ENCODE measurements at regions not wholly inside any gene's neighbourhood (a gene's known extent, or its start where the extent isn't known, plus 50 kb on each side); places are given as distances from the start of the nearest gene placed in this dataset.
"Not testable (repeated sequence)": the region's sequence is repeated elsewhere in the genome, so short reads cannot be mapped to it uniquely, and the experiment has no call there.

DNA sequence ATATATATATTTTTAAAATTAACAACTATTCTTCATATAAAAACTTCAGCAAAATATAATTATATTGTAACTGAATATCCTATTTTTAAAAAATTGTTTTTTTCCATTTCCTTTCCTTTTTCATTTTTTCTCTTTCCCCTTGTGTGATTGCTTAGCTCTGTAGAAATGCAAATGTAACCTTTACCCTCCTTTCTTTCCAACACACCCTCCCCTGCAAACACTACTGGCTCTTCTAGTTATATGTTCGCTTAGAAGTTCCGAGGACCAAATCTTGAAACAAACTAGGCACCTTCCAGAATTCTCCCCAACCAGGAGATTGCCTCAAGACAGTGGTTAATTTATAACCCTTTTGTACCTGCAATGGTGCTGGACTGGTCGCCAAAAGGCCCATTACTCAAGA lies 1980.0 kb upstream of the CDH6 start:
- no peak for DNase-seq

- no peak for DNase-seq
These were observed 1985.5 kb upstream of the CDH6 start for GRCh38 chr5:29208024-29208423.

- DNase-seq: no peak
These were observed 1990.4 kb upstream of the CDH6 start for GRCh38 chr5:29203049-29203448.

DNA sequence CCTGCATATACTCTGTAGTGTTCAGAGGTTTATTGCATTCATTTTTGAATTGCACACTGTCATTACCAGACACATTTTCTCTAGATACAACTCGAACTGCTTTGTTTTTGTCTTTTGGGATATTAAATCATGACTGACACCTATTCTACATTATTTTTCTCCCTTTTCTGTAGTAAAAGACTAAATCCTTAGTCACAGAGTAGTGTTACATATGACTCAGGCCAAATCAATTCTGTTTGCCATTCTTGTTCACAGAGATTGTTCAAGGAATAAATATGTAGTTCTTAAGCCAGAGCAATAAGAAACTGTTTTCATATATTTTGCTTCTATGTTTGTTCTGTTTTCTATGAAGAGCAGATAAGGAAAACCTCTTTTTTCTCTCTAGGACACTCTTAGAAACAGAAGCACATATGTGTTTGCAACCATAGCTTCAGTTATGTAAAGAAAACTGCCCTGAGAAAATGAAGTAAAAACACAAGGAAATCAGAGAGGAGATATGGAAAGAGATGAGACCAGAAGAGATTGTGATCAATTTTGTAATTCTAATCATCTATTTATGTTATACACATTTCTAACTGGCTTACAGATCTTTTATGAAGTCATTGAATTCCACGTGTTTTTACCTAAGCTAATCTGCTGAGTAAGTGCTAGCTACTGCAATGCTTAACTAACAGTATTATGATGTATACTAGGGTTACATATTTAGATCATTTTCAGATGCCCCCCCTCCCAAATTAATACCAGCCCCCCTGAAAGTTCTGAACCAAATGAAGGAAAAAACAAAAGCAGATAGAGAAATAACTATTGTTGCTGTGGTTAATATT lies 1995.6 kb upstream of the CDH6 start:
- no peak for DNase-seq

DNA sequence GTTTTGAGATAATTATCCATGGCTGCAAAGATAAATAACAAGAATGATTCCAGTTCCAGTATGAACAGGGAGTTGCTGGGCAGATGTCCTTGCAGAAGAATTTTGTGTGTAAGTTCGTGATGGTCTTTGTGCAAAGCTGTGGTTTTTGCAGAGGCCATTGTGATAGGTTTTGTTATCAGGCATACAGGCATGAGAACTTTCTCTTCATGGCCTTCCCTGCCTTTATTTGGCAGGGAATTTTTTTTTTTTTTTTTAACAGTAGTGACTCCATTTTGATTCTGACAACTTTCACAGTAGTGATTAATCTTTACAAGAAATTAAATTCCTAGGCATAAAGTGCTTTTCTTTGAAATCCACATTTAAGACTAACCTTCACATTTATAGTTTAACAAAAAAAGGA lies 1999.5 kb upstream of the CDH6 start:
- no peak for DNase-seq

DNA sequence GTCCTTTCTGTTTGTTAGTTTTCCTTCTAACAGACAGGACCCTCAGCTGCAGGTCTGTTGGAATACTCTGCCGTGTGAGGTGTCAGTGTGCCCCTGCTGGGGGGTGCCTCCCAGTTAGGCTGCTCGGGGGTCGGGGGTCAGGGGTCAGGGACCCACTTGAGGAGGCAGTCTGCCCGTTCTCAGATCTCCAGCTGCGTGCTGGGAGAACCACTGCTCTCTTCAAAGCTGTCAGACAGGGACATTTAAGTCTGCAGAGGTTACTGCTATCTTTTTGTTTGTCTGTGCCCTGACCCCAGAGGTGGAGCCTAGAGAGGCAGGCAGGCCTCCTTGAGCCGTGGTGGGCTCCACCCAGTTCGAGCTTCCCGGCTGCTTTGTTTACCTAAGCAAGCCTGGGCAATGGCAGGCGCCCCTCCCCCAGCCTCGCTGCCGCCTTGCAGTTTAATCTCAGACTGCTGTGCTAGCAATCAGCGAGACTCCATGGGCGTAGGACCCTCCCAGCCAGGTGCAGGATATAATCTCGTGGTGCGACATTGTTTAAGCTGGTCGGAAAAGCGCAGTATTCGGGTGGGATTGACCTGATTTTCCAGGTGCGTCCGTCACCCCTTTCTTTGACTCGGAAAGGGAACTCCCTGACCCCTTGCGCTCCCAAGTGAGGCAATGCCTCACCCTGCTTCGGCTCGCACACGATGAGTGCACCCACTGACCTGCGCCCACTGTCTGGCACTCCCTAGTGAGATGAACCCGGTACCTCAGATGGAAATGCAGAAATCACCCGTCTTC lies 2002.0 kb upstream of the CDH6 start:
- DNase-seq: not testable (repeated sequence)

DNA sequence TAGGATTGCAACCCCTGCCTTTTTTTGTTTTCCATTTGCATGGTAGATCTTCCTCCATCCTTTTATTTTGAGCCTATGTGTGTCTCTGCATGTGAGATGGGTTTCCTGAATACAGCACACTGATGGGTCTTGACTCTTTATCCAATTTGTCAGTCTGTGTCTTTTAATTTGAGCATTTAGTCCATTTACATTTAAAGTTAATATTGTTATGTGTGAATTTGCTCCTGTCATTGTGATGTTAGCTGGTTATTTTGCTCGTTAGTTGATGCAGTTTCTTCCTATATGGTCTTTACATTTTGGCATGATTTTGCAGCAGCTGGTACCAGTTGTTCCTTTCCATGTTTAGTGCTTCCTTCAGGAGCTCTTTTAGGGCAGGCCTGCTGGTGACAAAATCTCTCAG lies 2003.1 kb upstream of the CDH6 start:
- not testable (repeated sequence) for DNase-seq

GRCh38 chr5:29186380-29186779 lies 2007.1 kb upstream of the CDH6 start:
- not testable (repeated sequence) for DNase-seq

DNA sequence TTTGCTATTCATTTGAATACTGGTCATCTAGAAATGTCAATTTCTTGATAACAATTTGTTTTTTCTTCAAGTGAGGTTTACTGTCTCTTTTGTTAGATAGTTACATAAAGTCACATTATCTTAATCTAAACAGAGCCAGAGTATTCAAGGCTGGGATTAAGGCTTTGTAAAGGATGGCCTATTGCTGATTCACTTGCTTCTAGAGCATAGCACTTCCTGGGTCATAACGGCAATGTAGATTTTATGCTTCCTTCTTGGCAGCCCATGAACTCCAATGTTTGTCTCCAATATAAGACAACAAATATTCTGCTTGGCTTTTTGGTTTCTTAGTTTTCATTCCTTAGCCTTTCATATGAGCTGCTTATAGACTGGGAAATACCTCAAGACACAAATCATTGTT lies 2007.9 kb upstream of the CDH6 start:
- DNase-seq: no peak

GRCh38 chr5:29175774-29176173 lies 2017.7 kb upstream of the CDH6 start:
- DNase-seq: no peak

DNA sequence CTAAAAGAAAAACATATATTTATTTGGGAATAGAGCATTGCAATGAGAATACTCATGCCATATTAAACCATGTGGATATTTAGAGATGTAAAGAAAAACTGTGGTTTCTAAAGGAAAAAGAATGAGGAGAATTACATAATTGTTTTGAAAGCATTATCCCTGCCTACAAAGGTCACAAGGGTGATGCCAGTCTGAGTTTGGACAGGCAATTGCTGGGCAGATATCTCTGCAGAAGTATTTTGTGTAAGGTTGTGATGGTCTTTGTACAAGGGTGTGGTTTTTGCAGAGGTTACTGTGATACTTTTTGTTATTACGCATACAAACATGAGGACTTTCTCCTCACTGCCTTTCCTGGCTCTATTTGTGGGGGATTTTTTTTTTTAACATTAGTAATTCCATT lies 2022.9 kb upstream of the CDH6 start:
- DNase-seq: no peak

DNA sequence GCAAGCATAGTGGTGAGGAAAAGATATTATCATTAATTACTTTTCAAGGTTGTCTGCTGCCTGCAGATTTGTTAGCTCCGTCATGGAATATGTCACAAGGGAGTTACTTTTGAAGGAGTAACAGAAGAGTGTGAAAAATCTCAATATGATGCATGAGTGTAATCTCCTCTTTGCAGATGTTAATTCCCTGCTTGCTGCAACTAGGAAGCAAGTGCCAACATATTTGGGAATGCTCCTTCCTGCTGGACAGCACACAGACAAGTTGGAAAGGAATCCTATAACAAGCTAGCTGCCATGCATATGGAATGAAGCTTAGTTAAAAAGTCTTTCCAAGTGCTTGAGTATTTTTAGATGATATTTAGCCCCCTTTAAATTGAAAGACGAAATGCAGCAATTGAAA lies 2023.6 kb upstream of the CDH6 start:
- no peak for DNase-seq

- DNase-seq: no peak
These were observed 2031.2 kb upstream of the CDH6 start for GRCh38 chr5:29162297-29162696.

- DNase-seq: no peak
These were observed 2031.8 kb upstream of the CDH6 start for GRCh38 chr5:29161399-29162291.

DNA sequence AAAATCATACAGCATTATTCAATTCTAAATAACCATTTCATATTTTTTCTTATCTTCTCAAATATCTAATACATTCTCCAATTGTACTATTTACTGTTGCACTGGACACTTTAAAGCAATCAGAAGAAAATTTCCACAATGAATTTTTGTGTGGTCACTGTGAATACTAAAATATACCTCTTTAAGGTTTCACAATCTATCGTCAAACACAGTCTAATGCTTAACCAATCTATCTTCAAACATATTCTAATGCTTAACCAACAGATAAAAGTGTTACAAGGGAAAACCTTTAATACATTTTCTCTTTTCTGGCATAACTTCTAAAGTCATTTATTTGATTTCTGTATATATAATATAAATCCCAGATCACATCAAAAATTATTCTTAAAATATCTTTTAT lies 2035.5 kb upstream of the CDH6 start:
- DNase-seq: no peak

DNA sequence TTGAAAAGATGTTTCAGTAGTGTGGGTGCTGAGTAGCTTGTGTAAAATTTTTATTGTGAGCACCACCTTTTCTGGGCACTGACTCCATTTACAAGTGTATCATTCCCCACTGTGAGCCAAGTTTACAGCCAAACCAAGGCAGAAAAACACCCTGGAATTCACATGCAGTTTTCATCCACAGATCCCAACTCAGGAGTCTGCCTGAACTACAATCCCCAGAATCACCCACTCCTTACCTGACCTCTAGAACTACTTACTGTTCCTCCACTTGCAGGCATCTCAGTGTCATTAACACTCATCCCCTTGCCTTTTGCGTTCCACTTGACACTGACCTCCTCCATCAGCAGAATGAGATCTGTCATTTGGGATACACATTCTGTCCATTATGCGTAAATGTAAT lies 2042.6 kb upstream of the CDH6 start:
- DNase-seq: no peak

GRCh38 chr5:29148581-29148980 lies 2044.9 kb upstream of the CDH6 start:
- no peak for DNase-seq

DNA sequence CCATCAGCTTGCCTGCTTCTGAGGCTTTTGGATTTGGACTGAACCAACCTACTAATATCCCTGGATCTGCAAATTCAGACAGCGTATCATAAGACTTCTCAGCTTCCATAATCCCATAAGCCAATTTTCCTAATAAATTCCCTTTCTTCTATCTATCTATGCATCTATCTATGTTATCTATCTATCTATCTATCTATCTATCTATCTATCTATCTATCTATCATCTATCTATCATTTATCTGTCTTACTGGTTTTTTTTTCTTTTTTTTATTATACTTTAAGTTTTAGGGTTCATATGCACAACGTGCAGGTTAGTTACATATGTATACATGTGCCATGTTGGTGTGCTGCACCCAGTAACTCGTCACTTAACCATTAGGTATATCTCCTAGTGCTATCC lies 2045.4 kb upstream of the CDH6 start:
- DNase-seq: no peak

DNA sequence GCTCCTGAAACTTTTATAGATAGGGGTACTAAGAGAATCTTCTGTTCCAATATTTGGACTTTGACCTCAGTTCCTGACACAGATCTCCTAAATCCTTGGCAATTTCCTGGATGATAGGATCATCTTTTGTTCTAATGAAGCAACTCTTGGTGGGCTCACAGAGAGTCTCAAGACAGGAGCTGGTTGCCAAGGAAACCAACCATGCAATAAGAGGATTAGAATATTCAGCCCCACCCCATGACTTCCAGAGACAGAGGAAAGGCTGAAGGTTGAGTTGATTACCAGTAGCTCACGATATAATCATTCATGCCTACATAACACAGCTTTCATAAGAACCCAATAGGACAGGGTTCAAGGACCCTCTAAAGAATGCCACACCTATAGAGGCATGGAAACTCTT lies 2050.2 kb upstream of the CDH6 start:
- DNase-seq: no peak

DNA sequence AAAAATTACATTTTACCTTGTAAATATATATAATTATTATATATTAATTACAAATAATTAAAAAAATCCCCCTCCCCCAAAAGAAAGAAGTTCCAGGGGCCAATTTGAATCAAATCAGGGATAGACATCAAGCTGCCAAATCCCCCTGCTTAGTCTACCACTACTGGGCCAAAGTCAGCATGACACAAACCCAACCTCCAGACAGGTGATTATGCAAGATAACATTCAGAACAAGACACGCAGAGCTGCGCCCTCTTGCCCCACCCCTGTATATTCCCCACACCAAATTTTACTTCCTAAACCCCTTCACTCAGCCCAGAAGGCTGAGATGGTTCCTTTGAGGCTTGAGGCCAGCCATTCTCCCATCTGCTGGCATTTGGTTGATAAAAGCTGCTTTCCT lies 2059.1 kb upstream of the CDH6 start:
- DNase-seq: no peak

DNA sequence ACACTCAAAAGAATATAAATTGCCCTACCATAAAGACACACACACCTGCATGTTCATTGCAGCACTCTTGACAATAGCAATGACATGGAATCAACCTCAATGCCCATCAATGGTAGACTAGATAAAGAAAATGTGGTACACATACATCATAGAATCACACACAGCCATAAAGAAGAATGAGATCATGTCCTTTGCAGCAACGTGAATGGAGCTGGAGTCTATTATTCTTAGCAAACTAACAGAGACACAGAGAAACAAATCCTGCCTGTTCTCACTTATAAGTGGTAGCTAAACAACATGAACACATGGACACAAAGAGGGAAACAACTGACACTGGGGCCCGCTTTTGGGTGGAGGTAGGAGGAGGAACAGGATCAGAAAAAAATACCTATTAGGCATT lies 2062.2 kb upstream of the CDH6 start:
- DNase-seq: no peak

DNA sequence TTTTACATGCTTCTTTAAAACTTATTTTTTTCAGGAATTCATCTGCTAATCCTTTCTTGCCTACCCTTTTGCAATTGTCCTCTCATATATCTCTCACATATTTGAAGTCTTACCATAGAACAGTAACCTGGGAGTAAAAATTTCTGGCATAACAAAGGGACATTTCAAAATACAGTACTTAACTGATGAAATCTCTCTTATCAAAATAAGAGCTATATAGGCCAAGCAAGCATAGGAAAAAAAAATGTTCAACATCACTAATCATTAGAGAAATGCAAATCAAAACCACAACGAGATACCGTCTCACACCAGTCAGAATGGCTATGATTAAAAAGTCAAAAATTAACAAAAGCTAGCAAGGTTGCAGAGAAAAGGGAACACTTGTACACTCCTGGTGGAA lies 2062.7 kb upstream of the CDH6 start:
- no peak for DNase-seq

DNA sequence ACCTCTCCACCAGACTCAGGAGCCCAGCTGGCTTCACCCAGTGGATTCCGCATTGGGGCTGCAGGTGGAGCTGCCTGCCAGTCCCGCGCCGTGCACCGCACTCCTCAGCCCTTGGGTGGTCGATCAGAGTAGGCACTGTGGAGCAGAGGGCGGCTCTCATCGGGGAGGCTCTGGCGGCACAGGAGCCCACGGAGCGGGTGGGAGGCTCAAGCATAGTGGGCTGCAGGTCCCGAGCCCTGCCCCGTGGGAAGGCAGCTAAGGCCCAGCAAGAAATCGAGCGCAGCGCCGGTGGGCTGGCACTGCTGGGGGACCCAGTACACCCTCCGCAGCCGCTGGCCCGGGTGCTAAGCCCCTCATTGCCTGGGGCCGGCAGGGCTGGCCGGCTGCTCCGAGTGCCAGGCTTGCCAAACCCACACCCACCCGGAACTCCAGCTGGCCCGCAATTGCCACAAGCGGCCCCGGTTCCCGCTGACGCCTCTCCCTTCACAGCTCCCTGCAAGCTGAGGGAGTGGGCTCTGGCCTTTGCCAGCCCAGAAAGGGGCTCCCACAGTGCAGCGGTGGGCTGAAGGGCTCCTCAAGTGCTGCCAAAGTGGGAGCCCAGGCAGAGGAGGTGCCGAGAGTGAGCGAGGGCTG lies 2065.8 kb upstream of the CDH6 start:
- not testable (repeated sequence) for DNase-seq
